ENCODE measurements at regions not wholly inside any gene's neighbourhood (a gene's known extent, or its start where the extent isn't known, plus 50 kb on each side); places are given as distances from the start of the nearest gene placed in this dataset.
A peak's percentile ranks its signal among the peaks of the same experiment; 100 is the strongest.

DNA sequence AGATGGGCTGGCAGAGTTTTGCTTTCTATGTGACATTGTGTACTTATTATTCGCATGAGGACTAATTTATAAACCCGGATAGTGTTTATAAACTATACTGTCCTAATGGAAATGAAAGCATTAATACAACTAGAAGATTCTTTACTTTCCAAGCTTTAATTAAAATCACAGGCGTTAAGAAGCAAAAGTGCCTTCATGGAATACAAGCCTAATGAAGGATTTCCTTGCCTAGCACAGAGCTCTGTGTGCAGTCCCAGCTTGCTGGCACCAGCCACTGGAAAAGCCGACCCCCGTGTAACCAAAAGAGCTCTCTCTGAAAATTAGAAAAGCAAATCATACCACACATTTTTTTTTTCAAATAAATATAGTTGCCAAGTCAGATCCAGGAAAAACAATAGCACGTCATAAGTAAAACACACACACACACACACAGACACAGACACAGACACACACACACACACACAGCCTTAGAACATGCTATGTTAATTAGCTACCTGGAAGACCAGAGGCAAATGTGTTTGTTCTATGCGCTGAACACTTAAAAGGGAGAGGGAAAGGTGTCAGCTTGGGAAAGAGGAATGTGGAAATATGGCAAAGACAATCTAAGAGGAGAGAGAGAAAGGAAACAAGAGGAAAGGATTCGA is 1084.2 kb downstream of the TUSC7 start:
- Mint-ChIP-seq H3K36me3 (ENCODE audit: low read depth) (no peaks in the 10 kb centered on the region), H3K27ac (no peak overlapping the region), H3K4me3 (no peak overlapping the region), H3K27me3 (ENCODE audit: low read depth, poor library complexity) (peaks cover 7% of the 10 kb centered on the region), H3K9me3 (no peaks in the 10 kb centered on the region), H3K4me1 (peaks cover 20% of the 10 kb centered on the region)
- DNase-seq: no peak
- TF ChIP-seq, protein P1, sequence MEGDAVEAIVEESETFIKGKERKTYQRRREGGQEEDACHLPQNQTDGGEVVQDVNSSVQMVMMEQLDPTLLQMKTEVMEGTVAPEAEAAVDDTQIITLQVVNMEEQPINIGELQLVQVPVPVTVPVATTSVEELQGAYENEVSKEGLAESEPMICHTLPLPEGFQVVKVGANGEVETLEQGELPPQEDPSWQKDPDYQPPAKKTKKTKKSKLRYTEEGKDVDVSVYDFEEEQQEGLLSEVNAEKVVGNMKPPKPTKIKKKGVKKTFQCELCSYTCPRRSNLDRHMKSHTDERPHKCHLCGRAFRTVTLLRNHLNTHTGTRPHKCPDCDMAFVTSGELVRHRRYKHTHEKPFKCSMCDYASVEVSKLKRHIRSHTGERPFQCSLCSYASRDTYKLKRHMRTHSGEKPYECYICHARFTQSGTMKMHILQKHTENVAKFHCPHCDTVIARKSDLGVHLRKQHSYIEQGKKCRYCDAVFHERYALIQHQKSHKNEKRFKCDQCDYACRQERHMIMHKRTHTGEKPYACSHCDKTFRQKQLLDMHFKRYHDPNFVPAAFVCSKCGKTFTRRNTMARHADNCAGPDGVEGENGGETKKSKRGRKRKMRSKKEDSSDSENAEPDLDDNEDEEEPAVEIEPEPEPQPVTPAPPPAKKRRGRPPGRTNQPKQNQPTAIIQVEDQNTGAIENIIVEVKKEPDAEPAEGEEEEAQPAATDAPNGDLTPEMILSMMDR (IDR thresholded peaks at IDR 0.05): no peak

DNA sequence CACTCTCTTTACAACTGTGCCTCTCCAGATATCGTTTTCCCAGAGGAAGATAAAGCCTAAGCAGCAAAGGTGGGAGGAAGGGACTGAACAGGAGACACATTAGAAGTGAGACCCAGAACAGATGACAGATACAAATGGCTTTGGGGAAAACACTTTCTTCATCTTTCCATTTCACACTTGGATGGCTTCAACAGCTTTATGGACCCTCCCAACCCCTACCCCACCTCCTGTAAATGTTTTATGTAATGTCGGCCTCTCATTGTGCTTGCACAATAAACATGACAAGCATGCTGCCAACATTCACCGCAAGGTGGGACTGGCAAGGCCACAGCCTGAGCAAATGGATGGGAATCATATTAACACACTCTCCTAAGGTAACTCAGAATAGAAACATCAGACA is 1088.6 kb downstream of the TUSC7 start:
- DNase-seq: no peak
- TF ChIP-seq, protein P1 (IDR thresholded peaks at IDR 0.05): no peak
- peaks cover 7% of the 10 kb centered on the region for H3K27me3 Mint-ChIP-seq (ENCODE audit: low read depth, poor library complexity)
- peaks cover 15% of the 10 kb centered on the region for H3K4me1 Mint-ChIP-seq
- no peaks in the 10 kb centered on the region for H3K9me3 Mint-ChIP-seq
- no peak overlapping the region for H3K4me3 Mint-ChIP-seq
- H3K36me3 Mint-ChIP-seq (ENCODE audit: low read depth): no peaks in the 10 kb centered on the region
- no peak overlapping the region for H3K27ac Mint-ChIP-seq

DNA sequence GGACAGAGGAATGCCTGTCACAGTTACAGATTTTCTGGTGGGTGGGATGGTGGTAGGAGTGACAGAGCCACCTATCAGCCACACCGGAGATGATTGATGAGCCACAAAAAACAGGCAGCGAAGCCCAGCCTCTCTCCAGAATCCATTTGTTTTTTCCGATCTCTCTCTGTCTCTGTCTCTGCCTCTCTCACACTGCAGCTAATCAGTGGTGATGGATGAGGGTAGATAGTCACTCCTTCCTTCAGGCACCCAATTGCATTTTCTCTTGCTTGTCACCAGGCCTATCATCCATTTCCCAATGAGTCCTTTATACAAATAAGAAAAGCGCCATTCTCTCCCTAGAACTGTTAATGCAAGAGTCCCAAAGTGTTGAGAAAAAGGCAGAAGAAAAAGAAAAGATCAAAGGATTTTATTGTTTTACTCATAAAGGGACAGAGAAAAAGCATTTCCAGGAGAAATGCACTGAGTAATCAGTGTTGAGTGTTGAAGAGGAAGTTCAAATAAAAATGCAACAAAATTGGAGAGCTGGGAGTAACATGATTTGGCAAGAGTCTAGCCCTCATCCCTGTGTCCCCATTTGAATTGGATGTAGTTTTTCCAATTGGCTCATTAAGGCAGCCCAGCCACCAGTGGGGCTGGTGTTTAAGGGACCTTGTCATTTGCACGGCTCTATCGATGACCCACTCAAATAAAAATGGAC is 1089.3 kb downstream of the TUSC7 start:
- no peaks in the 10 kb centered on the region for H3K36me3 Mint-ChIP-seq (ENCODE audit: low read depth)
- TF ChIP-seq, protein P1 (IDR thresholded peaks at IDR 0.05): no peak
- no peak overlapping the region for H3K4me3 Mint-ChIP-seq
- H3K27me3 Mint-ChIP-seq (ENCODE audit: low read depth, poor library complexity): peaks cover 7% of the 10 kb centered on the region
- peaks cover 15% of the 10 kb centered on the region for H3K4me1 Mint-ChIP-seq
- no peak overlapping the region for H3K27ac Mint-ChIP-seq
- no peaks in the 10 kb centered on the region for H3K9me3 Mint-ChIP-seq
- no peak for DNase-seq

DNA sequence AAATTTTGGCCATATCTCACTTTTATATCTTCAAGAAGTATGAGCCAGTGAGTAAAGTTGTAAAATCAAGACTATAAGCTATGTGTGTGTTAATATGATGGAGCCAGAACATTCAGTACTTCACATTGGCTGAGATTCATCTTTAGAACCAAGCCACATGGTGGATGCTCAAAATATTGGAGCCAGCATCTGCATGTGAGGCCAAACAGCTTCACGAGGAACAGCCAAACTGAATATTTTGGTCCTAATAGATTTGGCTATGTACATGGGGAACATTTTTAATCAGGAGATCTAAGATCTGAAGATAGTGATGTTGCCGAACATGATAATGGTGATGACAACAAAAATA is 1089.8 kb downstream of the TUSC7 start:
- no peak for DNase-seq
- H3K27ac Mint-ChIP-seq: no peak overlapping the region

DNA sequence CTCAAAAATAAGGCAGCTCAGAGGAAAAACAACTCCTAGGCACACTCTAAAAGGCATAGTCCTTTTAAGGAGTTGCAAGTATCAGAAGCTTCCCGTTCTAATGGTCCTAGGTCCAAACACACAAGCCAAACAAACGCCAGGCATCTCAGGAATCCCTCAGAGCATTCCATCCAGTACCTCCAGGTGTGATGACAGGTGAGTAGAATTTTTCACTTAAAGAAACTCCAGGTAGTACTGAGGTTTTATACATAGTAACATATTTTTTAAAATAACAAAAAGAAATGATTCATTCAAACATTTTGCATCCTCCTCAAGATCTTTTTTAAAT is 1092.3 kb downstream of the TUSC7 start:
- H3K9me3 Mint-ChIP-seq: no peaks in the 10 kb centered on the region
- peak overlapping the region; percentile 17 for H3K27ac Mint-ChIP-seq
- TF ChIP-seq, protein P1 (IDR thresholded peaks at IDR 0.05): no peak
- DNase-seq: no peak
- no peaks in the 10 kb centered on the region for H3K36me3 Mint-ChIP-seq (ENCODE audit: low read depth)
- no peak overlapping the region for H3K4me3 Mint-ChIP-seq
- H3K4me1 Mint-ChIP-seq: peaks cover 15% of the 10 kb centered on the region
- H3K27me3 Mint-ChIP-seq (ENCODE audit: low read depth, poor library complexity): peaks cover 3% of the 10 kb centered on the region

More for the DNA sequence above, 1089.8 kb downstream of the TUSC7 start:
- Mint-ChIP-seq H3K36me3 (ENCODE audit: low read depth) (no peaks in the 10 kb centered on the region), H3K4me1 (peaks cover 15% of the 10 kb centered on the region), H3K9me3 (no peaks in the 10 kb centered on the region), H3K27me3 (ENCODE audit: low read depth, poor library complexity) (peaks cover 7% of the 10 kb centered on the region), H3K4me3 (no peak overlapping the region)
- TF ChIP-seq, protein P1 (IDR thresholded peaks at IDR 0.05): no peak

Measured in nephron progenitor cell (in vitro differentiated cells).